ENCODE measurements at regions not wholly inside any gene's neighbourhood (a gene's known extent, or its start where the extent isn't known, plus 50 kb on each side); places are given as distances from the start of the nearest gene placed in this dataset.

DNA sequence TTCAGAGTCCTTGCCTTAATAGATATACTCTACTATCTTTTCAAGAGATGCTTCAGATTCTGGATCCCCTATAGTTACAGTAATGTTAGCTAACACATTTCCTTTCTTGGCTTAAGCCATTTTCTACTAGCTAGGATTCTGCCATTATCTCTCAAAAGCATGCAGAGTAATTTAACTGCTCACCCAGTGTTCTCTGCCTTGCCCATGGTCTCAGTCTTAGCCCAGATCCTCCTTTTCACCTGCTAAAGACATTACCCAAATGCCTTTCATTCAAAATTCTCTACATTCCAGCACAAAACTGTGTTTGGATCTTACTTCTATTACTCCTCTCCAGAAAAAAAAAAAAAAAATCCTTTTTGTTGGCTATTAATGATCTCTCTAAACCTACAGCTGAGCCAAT lies 474.2 kb upstream of the LRRTM1 start:
- no peak for TF ChIP-seq POLR2AphosphoS5 (IDR thresholded peaks at IDR 0.05; ENCODE audit: borderline replicate concordance, low read depth, low read length)
- no peak for TF ChIP-seq EZH2 (IDR thresholded peaks at IDR 0.05)
- no peak for TF ChIP-seq FOXP2 (optimal IDR thresholded peaks at IDR 0.05; ENCODE audit: control extremely low read depth, extremely low read length, insufficient read depth)

Data from SK-N-MC (cell line).